OCI-LY3 (cell line): ENCODE measurements at regions not wholly inside any gene's neighbourhood (a gene's known extent, or its start where the extent isn't known, plus 50 kb on each side); places are given as distances from the start of the nearest gene placed in this dataset.

Experiments
- H2AFZ ChIP-seq: fragments of 200-600, 300-600 bp; shearing (Covaris generic); 2 replicates; pipeline ENCODE4 v1.6.0; 2014; ENCODE audit warnings: antibody characterized with exemption, low read depth, low read length
- H3K27ac ChIP-seq: fragments of 200-600, 300-600 bp; sonication (generic); 2 replicates; pipeline ENCODE4 v1.5.1; 2014; ENCODE audit warnings: mild to moderate bottlenecking, low read length, moderate library complexity, mixed read lengths
- H3K27me3 ChIP-seq: fragments of 200-600, 300-600 bp; sonication (generic); 2 replicates; pipeline ENCODE4 v1.6.1; 2014; ENCODE audit warnings: low read depth, low read length, mixed read lengths
- H3K36me3 ChIP-seq: fragments of 200-600, 300-600 bp; sonication (generic); replicated peaks from 2 replicates; pipeline ENCODE3; 2014; ENCODE audit warnings: low read depth, low read length, mixed read lengths
- H3K4me1 ChIP-seq: fragments of 300-600, 200-600 bp; sonication (generic); 2 replicates; pipeline ENCODE4 v1.6.1; 2014; ENCODE audit warnings: low read length, mixed read lengths
- H3K4me2 ChIP-seq: fragments of 200-600, 300-600 bp; sonication (generic); 2 replicates; pipeline ENCODE4 v1.6.1; 2014; ENCODE audit warnings: low read length, mixed read lengths
- H3K4me3 ChIP-seq: fragments of 300-600, 200-600 bp; sonication (generic); 2 replicates; pipeline ENCODE4 v1.5.1; 2014; ENCODE audit warnings: antibody characterized with exemption, mild to moderate bottlenecking, low read length, moderate library complexity
- H3K79me2 ChIP-seq: fragments of 300-600, 200-600 bp; shearing (Covaris generic); 2 replicates; pipeline ENCODE4 v1.6.1; 2014; ENCODE audit warnings: mild to moderate bottlenecking, low read length, mixed read lengths
- H3K9ac ChIP-seq: fragments of 300-600, 200-600 bp; shearing (Covaris generic); 2 replicates; pipeline ENCODE4 v1.6.0; 2014; ENCODE audit warnings: mild to moderate bottlenecking, low read length, moderate library complexity
- H3K9me3 ChIP-seq: fragments of 200-600, 300-600 bp; shearing (Covaris generic); 2 replicates; pipeline ENCODE4 v1.6.1; 2014; ENCODE audit warnings: low read length, mixed read lengths; ENCODE audit not compliant: insufficient read depth
- H4K20me1 ChIP-seq: fragments of 200-600, 300-600 bp; sonication (generic); 2 replicates; pipeline ENCODE4 v1.6.1; 2016; ENCODE audit warnings: low read length, mixed read lengths; ENCODE audit not compliant: insufficient read depth
- CTCF ChIP-seq: fragments of 200-600, 300-600 bp; sonication (generic); IDR thresholded peaks from 2 replicates; pipeline ENCODE4 v1.5.1; 2014; ENCODE audit warnings: antibody characterized with exemption, low read length, low read depth
- EZH2phosphoT487 ChIP-seq: fragments of 200-600 bp; shearing (Covaris generic); IDR thresholded peaks from 2 replicates; pipeline ENCODE4 v1.6.1; 2018; ENCODE audit warnings: antibody characterized with exemption, mixed run types, low read depth

GRCh38 chr10:120989996-120990598 is 138.9 kb downstream of the WDR11 start:
- Histone ChIP-seq H3K4me1 (no peaks in the 10 kb centered on the region), H3K9me3 (no peaks in the 10 kb centered on the region)
- TF ChIP-seq CTCF (no peak), EZH2phosphoT487 (no peak)

DNA sequence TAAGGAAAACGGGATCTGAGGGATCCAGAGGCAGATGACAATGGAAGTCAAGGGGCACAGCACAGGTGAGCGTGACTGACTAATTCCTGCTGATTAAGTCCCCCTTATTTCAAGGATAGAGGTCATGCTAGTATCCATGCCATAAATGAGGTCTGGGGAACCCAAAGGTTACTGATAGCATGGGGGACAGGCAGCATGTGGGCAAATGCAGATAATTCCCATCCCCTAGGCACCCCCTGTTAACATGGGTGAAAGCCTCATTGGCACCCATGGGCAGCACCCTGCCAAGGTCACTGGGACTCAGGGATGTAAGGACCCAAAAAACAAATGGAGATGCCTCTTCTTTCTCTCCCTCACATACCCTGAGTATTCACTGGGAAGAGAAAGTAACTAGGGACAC is 139.7 kb downstream of the WDR11 start:
- H3K27me3 ChIP-seq = no peaks in the 10 kb centered on the region
- H3K4me1 ChIP-seq = no peaks in the 10 kb centered on the region
- TF ChIP-seq CTCF (no peak), EZH2phosphoT487 (no peak)
- no peaks in the 10 kb centered on the region for H3K79me2 ChIP-seq
- no peak overlapping the region for H3K4me2 ChIP-seq
- H4K20me1 ChIP-seq = no peaks in the 10 kb centered on the region
- H3K9me3 ChIP-seq = no peaks in the 10 kb centered on the region
- H3K4me3 ChIP-seq = no peak overlapping the region
- no peak overlapping the region for H3K27ac ChIP-seq
- no peak overlapping the region for H2AFZ ChIP-seq
- no peak overlapping the region for H3K9ac ChIP-seq
- H3K36me3 ChIP-seq = no peaks in the 10 kb centered on the region

More at GRCh38 chr10:120989996-120990598, 138.9 kb downstream of the WDR11 start:
- Histone ChIP-seq H3K79me2 (no peaks in the 10 kb centered on the region), H2AFZ (no peak overlapping the region), H3K9ac (no peak overlapping the region), H3K27ac (no peak overlapping the region), H3K27me3 (no peaks in the 10 kb centered on the region), H3K4me3 (no peak overlapping the region), H4K20me1 (no peaks in the 10 kb centered on the region), H3K36me3 (no peaks in the 10 kb centered on the region), H3K4me2 (no peak overlapping the region)

- Histone ChIP-seq H2AFZ (no peak overlapping the region), H3K9me3 (no peaks in the 10 kb centered on the region), H3K27me3 (0 out of 2 replicates have a peak, but pooled peaks cover 5% of the 10 kb centered on the region), H3K27ac (no peak overlapping the region), H3K4me2 (no peak overlapping the region), H3K79me2 (no peaks in the 10 kb centered on the region), H3K4me3 (no peak overlapping the region), H3K36me3 (no peaks in the 10 kb centered on the region), H3K9ac (no peak overlapping the region), H3K4me1 (peaks cover 8% of the 10 kb centered on the region), H4K20me1 (no peaks in the 10 kb centered on the region)
- TF ChIP-seq CTCF = no peak
- no peak for TF ChIP-seq EZH2phosphoT487
Observed at GRCh38 chr10:120993089-120993488, 141.9 kb downstream of the WDR11 start.

- TF ChIP-seq EZH2phosphoT487 (no peak), CTCF (no peak)
- Histone ChIP-seq H3K79me2 (no peaks in the 10 kb centered on the region), H3K9me3 (no peaks in the 10 kb centered on the region), H3K27ac (no peak overlapping the region), H3K4me3 (no peak overlapping the region), H3K9ac (no peak overlapping the region), H3K4me2 (no peak overlapping the region), H4K20me1 (no peaks in the 10 kb centered on the region), H3K36me3 (no peaks in the 10 kb centered on the region), H3K4me1 (peaks cover 8% of the 10 kb centered on the region), H3K27me3 (0 out of 2 replicates have a peak, but pooled peaks cover 8% of the 10 kb centered on the region), H2AFZ (no peak overlapping the region)
Observed at GRCh38 chr10:120995768-120996167, 144.6 kb downstream of the WDR11 start.
